Uterus (tissue), 2 donors: ENCODE measurements at regions not wholly inside any gene's neighbourhood (a gene's known extent, or its start where the extent isn't known, plus 50 kb on each side); places are given as distances from the start of the nearest gene placed in this dataset.

Experiments
- CTCF ChIP-seq, 4 experiments: fragments of 200-600 bp in 2 of 4; fragments of 450-650 bp in 2 of 4; sonication (generic) in 2 of 4; IDR thresholded peaks; one replicate each; pipeline ENCODE4 v1.5.1; 2016 to 2019; ENCODE audit warnings: antibody characterized with exemption in 4 of 4, mild to moderate bottlenecking in 2 of 4, moderate library complexity in 1 of 4
- POLR2A ChIP-seq, 2 donors: fragments of 450-650 bp; IDR thresholded peaks; one replicate each; pipeline ENCODE4 v1.6.1; 2016; ENCODE audit warnings: antibody characterized with exemption in 2 of 2, mild to moderate bottlenecking in 1 of 2, moderate library complexity in 1 of 2

- TF ChIP-seq POLR2A (IDR thresholded peaks at IDR 0.05) (no peak), CTCF (IDR thresholded peaks at IDR 0.05) (no peak)
Measured at GRCh38 chr4:154132406-154132805, 343.5 kb upstream of the SFRP2 start.
